ENCODE measurements at regions not wholly inside any gene's neighbourhood (a gene's known extent, or its start where the extent isn't known, plus 50 kb on each side); places are given as distances from the start of the nearest gene placed in this dataset.

- no peak for TF ChIP-seq CTCF (IDR thresholded peaks at IDR 0.05)
- no peaks in the 10 kb centered on the region for H3K36me3 ChIP-seq
- H3K4me1 ChIP-seq (ENCODE audit: control insufficient read depth in 1 of 2, insufficient read depth in 1 of 2, low read depth in 1 of 2, low read length in 1 of 2): no peaks in the 10 kb centered on the region
- no peaks in the 10 kb centered on the region for H3K9me3 ChIP-seq
- H3K27me3 ChIP-seq: no peaks in the 10 kb centered on the region
- H3K4me3 ChIP-seq (ENCODE audit: low read depth in 1 of 2, low read length in 1 of 2): no peak overlapping the region
- no peak overlapping the region for H3K27ac ChIP-seq
These were observed 293.5 kb upstream of the RTL1 start for GRCh38 chr14:101196795-101197590.

GRCh38 chr14:101197595-101198397 lies 294.3 kb upstream of the RTL1 start:
- Histone ChIP-seq H3K27me3 (no peaks in the 10 kb centered on the region), H3K4me3 (ENCODE audit: low read depth in 1 of 2, low read length in 1 of 2) (no peak overlapping the region), H3K36me3 (no peaks in the 10 kb centered on the region), H3K4me1 (ENCODE audit: control insufficient read depth in 1 of 2, insufficient read depth in 1 of 2, low read depth in 1 of 2, low read length in 1 of 2) (no peaks in the 10 kb centered on the region), H3K27ac (no peak overlapping the region), H3K9me3 (no peaks in the 10 kb centered on the region)
- TF ChIP-seq CTCF (IDR thresholded peaks at IDR 0.05): no peak

GRCh38 chr14:101198398-101199027 lies 295.0 kb upstream of the RTL1 start:
- Histone ChIP-seq H3K4me3 (ENCODE audit: low read depth in 1 of 2, low read length in 1 of 2) (no peak overlapping the region), H3K9me3 (no peaks in the 10 kb centered on the region), H3K27ac (no peak overlapping the region), H3K36me3 (no peaks in the 10 kb centered on the region), H3K27me3 (no peaks in the 10 kb centered on the region), H3K4me1 (ENCODE audit: control insufficient read depth in 1 of 2, insufficient read depth in 1 of 2, low read depth in 1 of 2, low read length in 1 of 2) (no peaks in the 10 kb centered on the region)
- no peak for TF ChIP-seq CTCF (IDR thresholded peaks at IDR 0.05)

- H3K27ac ChIP-seq: no peak overlapping the region
- TF ChIP-seq CTCF (IDR thresholded peaks at IDR 0.05): no peak
- H3K36me3 ChIP-seq: no peaks in the 10 kb centered on the region
- H3K4me3 ChIP-seq (ENCODE audit: low read depth in 1 of 2, low read length in 1 of 2): no peak overlapping the region
- no peaks in the 10 kb centered on the region for H3K27me3 ChIP-seq
- H3K4me1 ChIP-seq (ENCODE audit: control insufficient read depth in 1 of 2, insufficient read depth in 1 of 2, low read depth in 1 of 2, low read length in 1 of 2): no peaks in the 10 kb centered on the region
- no peaks in the 10 kb centered on the region for H3K9me3 ChIP-seq
These were observed 295.7 kb upstream of the RTL1 start for GRCh38 chr14:101199028-101199770.

GRCh38 chr14:101200008-101200649 lies 296.6 kb upstream of the RTL1 start:
- Histone ChIP-seq H3K4me1 (ENCODE audit: control insufficient read depth in 1 of 2, insufficient read depth in 1 of 2, low read depth in 1 of 2, low read length in 1 of 2) (no peaks in the 10 kb centered on the region), H3K27ac (no peak overlapping the region), H3K4me3 (ENCODE audit: low read depth in 1 of 2, low read length in 1 of 2) (no peak overlapping the region), H3K9me3 (no peaks in the 10 kb centered on the region), H3K36me3 (no peaks in the 10 kb centered on the region), H3K27me3 (no peaks in the 10 kb centered on the region)
- TF ChIP-seq CTCF (IDR thresholded peaks at IDR 0.05): no peak
